ENCODE measurements at regions not wholly inside any gene's neighbourhood (a gene's known extent, or its start where the extent isn't known, plus 50 kb on each side); places are given as distances from the start of the nearest gene placed in this dataset.

- no peaks in the 10 kb centered on the region for H3K9me3 ChIP-seq
- H3K4me3 ChIP-seq: no peak overlapping the region
- H3K27ac ChIP-seq: no peak overlapping the region
- DNase-seq: no peak
- H3K4me1 ChIP-seq (ENCODE audit: insufficient read depth): no peaks in the 10 kb centered on the region
- 80 to 88% (median 85%) methylated on average over 13 of the region's 13 CpGs for whole genome bisulfite sequencing, 3 donors
- TF ChIP-seq POLR2A (IDR thresholded peaks at IDR 0.05) (no peak), EP300 (IDR thresholded peaks at IDR 0.05) (no peak), CTCF (IDR thresholded peaks at IDR 0.05) (no peak)
- H3K36me3 ChIP-seq: no peaks in the 10 kb centered on the region
- no peaks in the 10 kb centered on the region for H3K27me3 ChIP-seq
- intact Hi-C loops (cut with DNase I): no loop called here
Observed at GRCh38 chr1:104932030-104932915, 1182.6 kb downstream of the AMY1C start.

DNA sequence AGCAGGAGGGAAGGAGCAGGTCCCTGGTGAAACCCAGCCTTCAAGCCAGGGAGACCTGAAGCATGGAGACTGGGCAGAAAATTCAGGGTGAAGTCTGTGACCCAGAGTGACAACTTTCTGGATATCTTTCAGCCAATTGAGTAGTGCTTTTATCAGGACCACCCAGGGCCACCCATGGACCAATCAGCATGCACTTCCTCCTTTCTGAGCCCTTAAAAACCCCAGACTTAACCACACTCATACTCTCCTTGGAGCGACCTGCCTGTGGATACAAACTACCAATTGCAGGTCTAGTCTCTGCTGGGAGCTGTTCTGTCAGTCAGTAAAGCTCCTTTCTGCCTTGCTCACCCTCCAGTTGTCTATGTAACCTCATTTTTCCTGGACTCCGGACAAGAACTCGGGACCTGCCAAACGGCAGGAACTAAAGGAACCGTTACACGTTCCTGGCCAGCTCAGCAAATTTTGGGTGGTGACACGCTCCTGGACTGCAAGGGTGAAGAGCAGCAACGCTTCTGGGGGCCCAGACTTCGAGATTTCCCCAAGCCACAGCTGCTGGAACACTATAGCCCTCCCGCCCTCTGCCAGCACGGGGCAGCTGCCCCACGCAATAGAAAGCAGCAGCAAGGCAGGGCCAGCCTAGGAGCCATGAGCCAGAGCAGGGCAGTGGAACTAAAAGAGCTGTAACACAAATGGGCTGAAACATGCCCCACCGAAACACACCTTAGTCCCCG is 1183.4 kb downstream of the AMY1C start:
- H3K4me3 ChIP-seq: no peak overlapping the region
- no peak for DNase-seq
- H3K36me3 ChIP-seq: no peaks in the 10 kb centered on the region
- 86 to 87% (median 87%) methylated on average over 14 of the region's 14 CpGs for WGBS, 3 donors
- intact Hi-C loops (cut with DNase I): no loop called here
- no peaks in the 10 kb centered on the region for H3K27me3 ChIP-seq
- no peaks in the 10 kb centered on the region for H3K9me3 ChIP-seq
- TF ChIP-seq EP300 (IDR thresholded peaks at IDR 0.05) (no peak), POLR2A (IDR thresholded peaks at IDR 0.05) (no peak), CTCF (IDR thresholded peaks at IDR 0.05) (no peak)
- no peaks in the 10 kb centered on the region for H3K4me1 ChIP-seq (ENCODE audit: insufficient read depth)
- no peak overlapping the region for H3K27ac ChIP-seq

- intact Hi-C loops (cut with DNase I): no loop called here
- TF ChIP-seq CTCF (IDR thresholded peaks at IDR 0.05): no peak
- TF ChIP-seq EP300 (IDR thresholded peaks at IDR 0.05): no peak
- TF ChIP-seq POLR2A (IDR thresholded peaks at IDR 0.05): no peak
- no peaks in the 10 kb centered on the region for H3K27me3 ChIP-seq
- no peak overlapping the region for H3K27ac ChIP-seq
- H3K9me3 ChIP-seq: no peaks in the 10 kb centered on the region
- no peak overlapping the region for H3K4me3 ChIP-seq
- no peaks in the 10 kb centered on the region for H3K36me3 ChIP-seq
- 90 to 95% (median 91%) methylated on average over 9 of the region's 9 CpGs for WGBS, 3 donors
- no peaks in the 10 kb centered on the region for H3K4me1 ChIP-seq (ENCODE audit: insufficient read depth)
- no peak for DNase-seq
Observed at GRCh38 chr1:104933846-104934245, 1184.1 kb downstream of the AMY1C start.

- Histone ChIP-seq H3K4me3 (no peak overlapping the region), H3K27ac (no peak overlapping the region), H3K27me3 (no peaks in the 10 kb centered on the region), H3K9me3 (no peaks in the 10 kb centered on the region), H3K36me3 (no peaks in the 10 kb centered on the region), H3K4me1 (ENCODE audit: insufficient read depth) (no peaks in the 10 kb centered on the region)
- no peak for DNase-seq
- intact Hi-C loops (cut with DNase I): no loop called here
- 21 to 45% (median 44%) methylated on average over 2 of the region's 2 CpGs for WGBS, 3 donors
- TF ChIP-seq CTCF (IDR thresholded peaks at IDR 0.05) (no peak), EP300 (IDR thresholded peaks at IDR 0.05) (no peak), POLR2A (IDR thresholded peaks at IDR 0.05) (no peak)
Observed at GRCh38 chr1:104945406-104945805, 1195.7 kb downstream of the AMY1C start.
